SH-SY5Y (cell line): ENCODE measurements at regions not wholly inside any gene's neighbourhood (a gene's known extent, or its start where the extent isn't known, plus 50 kb on each side); places are given as distances from the start of the nearest gene placed in this dataset.

Experiments used
- GATA2 ChIP-seq: IDR thresholded peaks from 2 replicates; pipeline ENCODE4 v1.6.1; 2011; ENCODE audit warnings: mild to moderate bottlenecking, low read depth, low read length
- GATA3 ChIP-seq: IDR thresholded peaks from 2 replicates; pipeline ENCODE4 v1.6.1; 2011; ENCODE audit warnings: low read depth, mild to moderate bottlenecking, low read length, moderate library complexity

GRCh38 chr2:133855526-133855925, 287.3 kb upstream of the NCKAP5 start:
- TF ChIP-seq GATA2 (no peak), GATA3 (no peak)
